H1 (cell line): ENCODE measurements at regions not wholly inside any gene's neighbourhood (a gene's known extent, or its start where the extent isn't known, plus 50 kb on each side); places are given as distances from the start of the nearest gene placed in this dataset.

Experiments used
- CTCF ChIA-PET: fragments of 300-600 bp; sonication (Branson Sonifier 250); formaldehyde crosslinking; loops from one replicate; lab custom pipeline; 2021; ENCODE audit not compliant: partially characterized antibody; lab: Charles Lee
- POLR2A ChIA-PET: fragments of 300-600 bp; sonication (Branson Sonifier 250); formaldehyde crosslinking; loops from one replicate; lab custom pipeline; 2021; ENCODE audit warnings: inconsistent platforms; ENCODE audit not compliant: partially characterized antibody; lab: Charles Lee
- DNase-seq, 2 experiments: peaks; one replicate each; pipeline versions ENCODE4 v3.0.0 to v3.0.0-alpha.2; 2010 to 2022; ENCODE audit warnings: low spot score in 2 of 2, low read depth in 1 of 2, mixed read lengths in 1 of 2
- FAIRE-seq: peaks from 2 replicates; lab custom pipeline; 2011; peaks lifted over from hg19 to GRCh38; lab: Jason Lieb, UNC
- H2AFZ ChIP-seq: 2 replicates; pipeline ENCODE4 v1.8.1; 2012; ENCODE audit warnings: low read length, inconsistent platforms
- H2AK5ac ChIP-seq: 2 replicates; pipeline ENCODE4 v1.6.1; 2013; ENCODE audit warnings: low read depth, low read length
- H2BK120ac ChIP-seq: replicated peaks from 2 replicates; pipeline ENCODE3; 2013; ENCODE audit warnings: low read depth, low read length, inconsistent platforms
- H2BK12ac ChIP-seq: 2 replicates; pipeline ENCODE4 v1.6.1; 2013; ENCODE audit warnings: low read depth, low read length
- H2BK15ac ChIP-seq: 2 replicates; pipeline ENCODE4 v1.6.1; 2013; ENCODE audit warnings: low read length
- H2BK20ac ChIP-seq: 2 replicates; pipeline ENCODE4 v1.6.1; 2013; ENCODE audit warnings: low read length
- H2BK5ac ChIP-seq: 2 replicates; pipeline ENCODE4 v1.6.1; 2013; ENCODE audit warnings: low read depth, low read length
- H3K14ac ChIP-seq: 2 replicates; pipeline ENCODE4 v1.6.1; 2013; ENCODE audit warnings: inconsistent platforms; ENCODE audit not compliant: insufficient read length
- H3K18ac ChIP-seq: 2 replicates; pipeline ENCODE4 v1.6.1; 2013; ENCODE audit warnings: low read length; ENCODE audit errors: extremely low read depth
- H3K23ac ChIP-seq: 2 replicates; pipeline ENCODE4 v1.6.1; 2013; ENCODE audit warnings: inconsistent platforms; ENCODE audit not compliant: insufficient read length
- H3K23me2 ChIP-seq: 2 replicates; pipeline ENCODE4 v1.6.1; 2013; ENCODE audit warnings: low read depth, low read length
- H3K27ac ChIP-seq: 2 replicates; pipeline ENCODE4 v1.6.1; 2011; ENCODE audit warnings: low read depth, low read length, inconsistent platforms
- H3K27me3 ChIP-seq, 4 experiments: replicated peaks in 1 of 4; 1 replicate in 1 of 4; 2 replicates in 3 of 4; pipeline versions ENCODE4 v1.6.1 to v1.8.1; 2011 to 2013; ENCODE audit warnings: low read length in 3 of 4, mild to moderate bottlenecking in 3 of 4, inconsistent platforms in 2 of 4, mixed read lengths in 2 of 4, moderate library complexity in 1 of 4; ENCODE audit not compliant: control insufficient read depth in 3 of 4, insufficient read depth in 3 of 4; ENCODE audit errors: extremely low read depth in 1 of 4
- H3K36me3 ChIP-seq, 4 experiments: 2 replicates each; pipeline versions ENCODE4 v1.6.1 to v1.8.1; 2011 to 2013; ENCODE audit warnings: mild to moderate bottlenecking in 4 of 4, low read length in 3 of 4, moderate library complexity in 2 of 4, control low read depth in 1 of 4, inconsistent platforms in 1 of 4; ENCODE audit not compliant: insufficient read depth in 4 of 4, control insufficient read depth in 2 of 4
- H3K4ac ChIP-seq: replicated peaks from 2 replicates; pipeline ENCODE3; 2013; ENCODE audit warnings: low read length, low read depth, mixed read lengths, inconsistent platforms; ENCODE audit not compliant: insufficient read length
- H3K4me1 ChIP-seq, 4 experiments: replicated peaks in 1 of 4; 1 replicate in 1 of 4; 2 replicates in 3 of 4; pipeline versions ENCODE4 v1.6.1 to v1.8.1; 2011 to 2013; ENCODE audit warnings: low read length in 3 of 4, inconsistent platforms in 2 of 4, mixed read lengths in 1 of 4; ENCODE audit not compliant: insufficient read depth in 4 of 4, control insufficient read depth in 3 of 4
- H3K4me2 ChIP-seq, 2 experiments: 2 replicates each; pipeline versions ENCODE4 v1.6.1 to v1.8.1; 2011 to 2013; ENCODE audit warnings: low read depth in 2 of 2, low read length in 2 of 2, control low read depth in 1 of 2, inconsistent platforms in 1 of 2, mild to moderate bottlenecking in 1 of 2; ENCODE audit not compliant: insufficient read depth in 1 of 2
- H3K4me3 ChIP-seq, 4 experiments: fragments of 200-600, 300-600 bp in 1 of 4; sonication (generic), shearing (Covaris generic), sonication (Bioruptor Twin) in 1 of 4; 2 replicates each; pipeline versions ENCODE4 v1.5.1 to v1.8.1; 2011 to 2016; ENCODE audit warnings: low read length in 4 of 4, low read depth in 3 of 4, control low read depth in 2 of 4, inconsistent platforms in 2 of 4, mild to moderate bottlenecking in 2 of 4, mixed read lengths in 1 of 4, moderate library complexity in 1 of 4; ENCODE audit not compliant: insufficient read depth in 2 of 4; ENCODE audit errors: extremely low read depth in 1 of 4
- H3K56ac ChIP-seq: replicated peaks from 2 replicates; pipeline ENCODE3; 2013; ENCODE audit warnings: low read depth, mild to moderate bottlenecking, mixed read lengths, low read length, inconsistent platforms; ENCODE audit not compliant: insufficient read length
- H3K79me1 ChIP-seq: 2 replicates; pipeline ENCODE4 v1.6.1; 2013; ENCODE audit warnings: low read depth, low read length, control low read depth
- H3K79me2 ChIP-seq, 2 experiments: 2 replicates each; pipeline versions ENCODE4 v1.6.1 to v1.8.1; 2012 to 2013; ENCODE audit warnings: low read length in 2 of 2, mild to moderate bottlenecking in 2 of 2, inconsistent platforms in 1 of 2; ENCODE audit not compliant: insufficient read depth in 2 of 2, control insufficient read depth in 1 of 2
- H3K9ac ChIP-seq, 4 experiments: replicated peaks in 1 of 4; 1 replicate in 1 of 4; 2 replicates in 3 of 4; pipeline versions ENCODE4 v1.6.1 to v1.8.1; 2011 to 2013; ENCODE audit warnings: low read depth in 3 of 4, low read length in 3 of 4, control low read depth in 2 of 4, mild to moderate bottlenecking in 2 of 4, moderate library complexity in 2 of 4, inconsistent platforms in 1 of 4; ENCODE audit errors: extremely low read depth in 1 of 4
- H3K9me3 ChIP-seq, 2 experiments: 2 replicates each; pipeline versions ENCODE4 v1.6.1 to v1.8.1; 2012 to 2013; ENCODE audit warnings: mild to moderate bottlenecking in 2 of 2, moderate library complexity in 2 of 2, control low read depth in 1 of 2, inconsistent platforms in 1 of 2, low read depth in 1 of 2, low read length in 1 of 2, mixed read lengths in 1 of 2; ENCODE audit not compliant: insufficient read depth in 2 of 2
- H4K20me1 ChIP-seq, 2 experiments: replicated peaks in 1 of 2; 2 replicates each; pipeline versions ENCODE3 to v1.8.1; 2011 to 2013; ENCODE audit warnings: inconsistent platforms in 2 of 2, low read length in 2 of 2, mild to moderate bottlenecking in 1 of 2; ENCODE audit not compliant: insufficient read depth in 2 of 2, control insufficient read depth in 1 of 2
- H4K5ac ChIP-seq: 2 replicates; pipeline ENCODE4 v1.6.1; 2013; ENCODE audit warnings: low read length, low read depth, mixed read lengths, inconsistent platforms; ENCODE audit not compliant: insufficient read length
- H4K8ac ChIP-seq: 2 replicates; pipeline ENCODE4 v1.8.0; 2013; ENCODE audit warnings: mild to moderate bottlenecking, moderate library complexity, low read length, inconsistent platforms; ENCODE audit not compliant: insufficient read depth; ENCODE audit errors: extremely low read depth
- H4K91ac ChIP-seq: replicated peaks from 2 replicates; pipeline ENCODE3; 2013; ENCODE audit warnings: low read length, mixed read lengths, inconsistent platforms; ENCODE audit not compliant: insufficient read length
- GABPA ChIP-seq: IDR thresholded peaks from 2 replicates; pipeline ENCODE4 v1.6.1; 2011; ENCODE audit warnings: mild to moderate bottlenecking, low read length, moderate library complexity, borderline replicate concordance; ENCODE audit not compliant: insufficient read depth
- WGBS, 2 experiments: shearing (Covaris generic) in 1 of 2; methylation state at CpG; one replicate each; pipeline versions ENCODE4 v1.1.6 to v1.1.7; 2013 to 2015; ENCODE audit warnings: low lambda C conversion rate in 2 of 2, mixed read lengths in 2 of 2, inconsistent platforms in 1 of 2, low coverage in 1 of 2, missing lambda C conversion rate in 1 of 2; ENCODE audit not compliant: insufficient replicate concordance in 2 of 2, insufficient coverage in 1 of 2, insufficient read length in 1 of 2; ENCODE audit errors: extremely low coverage in 1 of 2, missing lambda C conversion rate in 1 of 2; 5-methylcytosine and 5-hydroxymethylcytosine counted together
- TF ChIP-seq, protein P1 (sequence below), 3 experiments: IDR thresholded peaks; 1 replicate in 2 of 3; 2 replicates in 1 of 3; pipeline versions ENCODE4 v1.5.1 to v1.6.1; 2011; ENCODE audit warnings: low read length in 3 of 3, mild to moderate bottlenecking in 3 of 3, inconsistent platforms in 2 of 3, low read depth in 1 of 3, moderate library complexity in 1 of 3; ENCODE audit not compliant: insufficient read depth in 1 of 3; ENCODE audit errors: control extremely low read depth in 1 of 3

DNA sequence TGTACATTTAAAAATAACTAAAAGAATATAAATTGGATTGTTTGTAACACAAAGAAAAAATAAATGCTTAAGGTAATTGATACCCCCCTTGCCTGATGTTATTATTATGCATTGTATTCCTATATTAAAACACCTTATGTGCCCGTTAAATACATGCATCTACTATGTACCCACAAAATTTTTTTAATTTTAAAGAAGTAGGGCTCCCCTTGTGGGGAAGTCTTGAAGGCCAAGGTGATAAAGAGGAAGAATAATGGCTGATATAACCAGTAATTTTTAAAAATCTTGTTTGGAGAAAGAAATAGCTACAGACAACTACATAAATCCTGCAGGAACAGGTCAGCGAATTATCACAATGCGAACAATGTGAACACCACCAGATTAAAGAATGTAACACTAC, 451.7 kb upstream of the ARHGEF26 start:
- H4K5ac ChIP-seq = no peak overlapping the region
- H4K20me1 ChIP-seq = no peaks in the 10 kb centered on the region
- no peak overlapping the region for H4K8ac ChIP-seq
- H2BK120ac ChIP-seq = no peak overlapping the region
- no peak overlapping the region for H3K56ac ChIP-seq
- no peaks in the 10 kb centered on the region for H3K36me3 ChIP-seq
- H3K9me3 ChIP-seq = no peaks in the 10 kb centered on the region
- TF ChIP-seq GABPA = no peak
- TF ChIP-seq, protein P1, sequence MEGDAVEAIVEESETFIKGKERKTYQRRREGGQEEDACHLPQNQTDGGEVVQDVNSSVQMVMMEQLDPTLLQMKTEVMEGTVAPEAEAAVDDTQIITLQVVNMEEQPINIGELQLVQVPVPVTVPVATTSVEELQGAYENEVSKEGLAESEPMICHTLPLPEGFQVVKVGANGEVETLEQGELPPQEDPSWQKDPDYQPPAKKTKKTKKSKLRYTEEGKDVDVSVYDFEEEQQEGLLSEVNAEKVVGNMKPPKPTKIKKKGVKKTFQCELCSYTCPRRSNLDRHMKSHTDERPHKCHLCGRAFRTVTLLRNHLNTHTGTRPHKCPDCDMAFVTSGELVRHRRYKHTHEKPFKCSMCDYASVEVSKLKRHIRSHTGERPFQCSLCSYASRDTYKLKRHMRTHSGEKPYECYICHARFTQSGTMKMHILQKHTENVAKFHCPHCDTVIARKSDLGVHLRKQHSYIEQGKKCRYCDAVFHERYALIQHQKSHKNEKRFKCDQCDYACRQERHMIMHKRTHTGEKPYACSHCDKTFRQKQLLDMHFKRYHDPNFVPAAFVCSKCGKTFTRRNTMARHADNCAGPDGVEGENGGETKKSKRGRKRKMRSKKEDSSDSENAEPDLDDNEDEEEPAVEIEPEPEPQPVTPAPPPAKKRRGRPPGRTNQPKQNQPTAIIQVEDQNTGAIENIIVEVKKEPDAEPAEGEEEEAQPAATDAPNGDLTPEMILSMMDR (IDR thresholded peaks at IDR 0.05; ENCODE audit: control extremely low read depth in 1 of 3, insufficient read depth in 1 of 3, low read depth in 1 of 3, low read length in 3 of 3) = peak in 1 of 3 experiments; percentile 8; a peak in 2 of 4 replicates
- TF ChIP-seq, all 59 proteins: peak for 1
- Histone ChIP-seq H3K4me3 (no peak overlapping the region), H2BK15ac (no peak overlapping the region), H3K4me1 (peaks cover 0 to 10% (median 2%) of the 10 kb centered on the region in 4 experiments; a peak in 2 of 7 replicates), H3K27ac (no peak overlapping the region), H2BK5ac (no peak overlapping the region), H3K23ac (no peak overlapping the region), H3K79me2 (no peaks in the 10 kb centered on the region), H2AK5ac (no peak overlapping the region), H3K27me3 (no peaks in the 10 kb centered on the region), H3K18ac (no peak overlapping the region), H2BK20ac (no peak overlapping the region), H2BK12ac (no peak overlapping the region), H3K4me2 (no peak overlapping the region), H3K14ac (no peak overlapping the region), H3K79me1 (no peaks in the 10 kb centered on the region), H3K9ac (no peak overlapping the region), H3K23me2 (no peaks in the 10 kb centered on the region), H2AFZ (no peak overlapping the region), H3K4ac (no peak overlapping the region), H4K91ac (no peak overlapping the region)
- DNase-seq (no peak), FAIRE-seq (no peak)
- WGBS, 2 experiments = 94% methylated on average over 3 of the region's 3 CpGs; no CpG with 5 or more reads in 1 of the 2 experiments
- ChIA-PET POLR2A (no interaction called here), CTCF (interaction anchor here (0.6 to 2.3 kb wide), 7 partner anchors 11 to 487 kb away, joined by 3 to 6 read pairs (median 3); no protein-coding TSS in a partner anchor)
